Activated CD4-positive, alpha-beta memory T cell treated with anti-CD3 and anti-CD28 coated beads for 36 hours (primary cell): ENCODE measurements at regions not wholly inside any gene's neighbourhood (a gene's known extent, or its start where the extent isn't known, plus 50 kb on each side); places are given as distances from the start of the nearest gene placed in this dataset.

Experiments
- CTCF ChIA-PET: fragments of 350-600 bp; sonication (Branson Sonifier 250); formaldehyde crosslinking; loops from one replicate; lab custom pipeline; 2021; ENCODE audit warnings: antibody characterized with exemption, inconsistent platforms; lab: Charles Lee
- POLR2A ChIA-PET: fragments of 350-600 bp; sonication (Branson Sonifier 250); formaldehyde crosslinking; loops from one replicate; lab custom pipeline; 2021; ENCODE audit warnings: antibody characterized with exemption; lab: Charles Lee
- DNase-seq: peaks from one replicate; pipeline ENCODE4 v3.0.0-alpha.2; 2020
- H3K27ac Mint-ChIP-seq: one replicate; pipeline ENCODE4 v1.8.0; 2021; ENCODE audit warnings: mixed read lengths
- H3K27me3 Mint-ChIP-seq: one replicate; pipeline ENCODE4 v1.8.0; 2021; ENCODE audit warnings: mixed read lengths
- H3K36me3 Mint-ChIP-seq: one replicate; pipeline ENCODE4 v1.8.0; 2021; ENCODE audit warnings: mixed read lengths
- H3K4me1 Mint-ChIP-seq: one replicate; pipeline ENCODE4 v1.8.0; 2021; ENCODE audit warnings: low read depth, mixed read lengths
- H3K4me3 Mint-ChIP-seq: one replicate; pipeline ENCODE4 v1.8.0; 2021; ENCODE audit warnings: mild to moderate bottlenecking, mixed read lengths
- H3K9me3 Mint-ChIP-seq: one replicate; pipeline ENCODE4 v1.8.0; 2021; ENCODE audit warnings: mixed read lengths
- intact Hi-C: fragments of 100-400 bp; cut with micrococcal nuclease; formaldehyde crosslinking; loops from one replicate; pipeline ENCODE4 v1.15.1; 2023

GRCh38 chr4:133596459-133596858, 447.4 kb downstream of the PCDH10 start:
- Mint-ChIP-seq H3K4me3 (no peak overlapping the region), H3K36me3 (no peaks in the 10 kb centered on the region), H3K27me3 (no peaks in the 10 kb centered on the region), H3K9me3 (peaks cover 2% of the 10 kb centered on the region), H3K4me1 (no peaks in the 10 kb centered on the region), H3K27ac (no peak overlapping the region)
- ChIA-PET CTCF (no interaction called here), POLR2A (no interaction called here)
- DNase-seq: no peak
- intact Hi-C loops: no loop called here

GRCh38 chr4:133594390-133595207, 445.5 kb downstream of the PCDH10 start:
- Mint-ChIP-seq H3K27ac (no peak overlapping the region), H3K36me3 (no peaks in the 10 kb centered on the region), H3K27me3 (no peaks in the 10 kb centered on the region), H3K4me1 (no peaks in the 10 kb centered on the region), H3K9me3 (no peaks in the 10 kb centered on the region), H3K4me3 (no peak overlapping the region)
- intact Hi-C loops: no loop called here
- no peak for DNase-seq
- ChIA-PET CTCF (no interaction called here), POLR2A (no interaction called here)

GRCh38 chr4:133593764-133594163, 444.7 kb downstream of the PCDH10 start:
- H3K27me3 Mint-ChIP-seq: no peaks in the 10 kb centered on the region
- ChIA-PET POLR2A (no interaction called here), CTCF (no interaction called here)
- intact Hi-C loops: no loop called here
- no peak overlapping the region for H3K4me3 Mint-ChIP-seq
- no peaks in the 10 kb centered on the region for H3K36me3 Mint-ChIP-seq
- H3K9me3 Mint-ChIP-seq: no peaks in the 10 kb centered on the region
- H3K4me1 Mint-ChIP-seq: no peaks in the 10 kb centered on the region
- no peak for DNase-seq
- H3K27ac Mint-ChIP-seq: no peak overlapping the region

- Mint-ChIP-seq H3K4me3 (no peak overlapping the region), H3K36me3 (no peaks in the 10 kb centered on the region), H3K9me3 (no peaks in the 10 kb centered on the region), H3K27ac (no peak overlapping the region), H3K4me1 (no peaks in the 10 kb centered on the region), H3K27me3 (no peaks in the 10 kb centered on the region)
- no peak for DNase-seq
- ChIA-PET POLR2A (no interaction called here), CTCF (no interaction called here)
- intact Hi-C loops: no loop called here
Observed at GRCh38 chr4:133592591-133592990, 443.5 kb downstream of the PCDH10 start.

- DNase-seq: no peak
- no peak overlapping the region for H3K4me3 Mint-ChIP-seq
- H3K27me3 Mint-ChIP-seq: no peaks in the 10 kb centered on the region
- no peaks in the 10 kb centered on the region for H3K36me3 Mint-ChIP-seq
- ChIA-PET CTCF (no interaction called here), POLR2A (no interaction called here)
- H3K4me1 Mint-ChIP-seq: no peaks in the 10 kb centered on the region
- no peaks in the 10 kb centered on the region for H3K9me3 Mint-ChIP-seq
- intact Hi-C loops: no loop called here
- no peak overlapping the region for H3K27ac Mint-ChIP-seq
Observed at GRCh38 chr4:133592106-133592505, 443.0 kb downstream of the PCDH10 start.

- peaks cover 3% of the 10 kb centered on the region for H3K9me3 Mint-ChIP-seq
- no peaks in the 10 kb centered on the region for H3K4me1 Mint-ChIP-seq
- no peak for DNase-seq
- H3K27me3 Mint-ChIP-seq: no peaks in the 10 kb centered on the region
- POLR2A ChIA-PET: no interaction called here
- CTCF ChIA-PET: no interaction called here
- H3K36me3 Mint-ChIP-seq: no peaks in the 10 kb centered on the region
- intact Hi-C loops: no loop called here
- H3K4me3 Mint-ChIP-seq: no peak overlapping the region
- no peak overlapping the region for H3K27ac Mint-ChIP-seq
Observed at GRCh38 chr4:133588306-133588705, 439.2 kb downstream of the PCDH10 start.

GRCh38 chr4:133585323-133585722, 436.2 kb downstream of the PCDH10 start:
- ChIA-PET CTCF (no interaction called here), POLR2A (no interaction called here)

GRCh38 chr4:133584714-133585113, 435.6 kb downstream of the PCDH10 start:
- Mint-ChIP-seq H3K4me1 (no peaks in the 10 kb centered on the region), H3K27me3 (no peaks in the 10 kb centered on the region), H3K36me3 (no peaks in the 10 kb centered on the region), H3K4me3 (no peak overlapping the region), H3K9me3 (peaks cover 3% of the 10 kb centered on the region), H3K27ac (no peak overlapping the region)
- ChIA-PET CTCF (no interaction called here), POLR2A (no interaction called here)
- DNase-seq: no peak
- intact Hi-C loops: no loop called here

More at GRCh38 chr4:133585323-133585722, 436.2 kb downstream of the PCDH10 start:
- Mint-ChIP-seq H3K4me1 (no peaks in the 10 kb centered on the region), H3K27ac (no peak overlapping the region), H3K36me3 (no peaks in the 10 kb centered on the region), H3K9me3 (peaks cover 3% of the 10 kb centered on the region), H3K27me3 (no peaks in the 10 kb centered on the region), H3K4me3 (no peak overlapping the region)
- DNase-seq: no peak
- intact Hi-C loops: no loop called here

- Mint-ChIP-seq H3K4me1 (no peaks in the 10 kb centered on the region), H3K27ac (no peak overlapping the region), H3K4me3 (no peak overlapping the region), H3K36me3 (no peaks in the 10 kb centered on the region), H3K9me3 (peaks cover 12% of the 10 kb centered on the region), H3K27me3 (no peaks in the 10 kb centered on the region)
- intact Hi-C loops: no loop called here
- no peak for DNase-seq
- POLR2A ChIA-PET: no interaction called here
- CTCF ChIA-PET: no interaction called here
Observed at GRCh38 chr4:133581996-133582619, 433.0 kb downstream of the PCDH10 start.

- no peak overlapping the region for H3K27ac Mint-ChIP-seq
- no peak for DNase-seq
- no peaks in the 10 kb centered on the region for H3K4me1 Mint-ChIP-seq
- CTCF ChIA-PET: no interaction called here
- POLR2A ChIA-PET: no interaction called here
- H3K9me3 Mint-ChIP-seq: peaks cover 9% of the 10 kb centered on the region
- intact Hi-C loops: no loop called here
- no peak overlapping the region for H3K4me3 Mint-ChIP-seq
- H3K27me3 Mint-ChIP-seq: no peaks in the 10 kb centered on the region
- H3K36me3 Mint-ChIP-seq: no peaks in the 10 kb centered on the region
Observed at GRCh38 chr4:133574248-133574647, 425.2 kb downstream of the PCDH10 start.

- DNase-seq: no peak
- CTCF ChIA-PET: no interaction called here
Observed at GRCh38 chr4:133565379-133565778, 416.3 kb downstream of the PCDH10 start.

GRCh38 chr4:133559987-133560386, 410.9 kb downstream of the PCDH10 start:
- Mint-ChIP-seq H3K9me3 (no peaks in the 10 kb centered on the region), H3K4me3 (no peak overlapping the region), H3K27me3 (no peaks in the 10 kb centered on the region), H3K27ac (no peak overlapping the region), H3K4me1 (no peaks in the 10 kb centered on the region), H3K36me3 (no peaks in the 10 kb centered on the region)
- ChIA-PET POLR2A (no interaction called here), CTCF (interaction anchor here (0.5 kb wide), 1 partner anchor 14 kb away, joined by 3 read pairs; no protein-coding TSS in a partner anchor)
- intact Hi-C loops: no loop called here
- no peak for DNase-seq

More at GRCh38 chr4:133565379-133565778, 416.3 kb downstream of the PCDH10 start:
- POLR2A ChIA-PET: no interaction called here
- Mint-ChIP-seq H3K27me3 (no peaks in the 10 kb centered on the region), H3K4me3 (no peak overlapping the region), H3K36me3 (no peaks in the 10 kb centered on the region), H3K27ac (no peak overlapping the region), H3K4me1 (no peaks in the 10 kb centered on the region), H3K9me3 (peaks cover 3% of the 10 kb centered on the region)
- intact Hi-C loops: no loop called here

- Mint-ChIP-seq H3K36me3 (no peaks in the 10 kb centered on the region), H3K27me3 (no peaks in the 10 kb centered on the region), H3K27ac (no peak overlapping the region), H3K4me1 (no peaks in the 10 kb centered on the region), H3K9me3 (no peaks in the 10 kb centered on the region), H3K4me3 (no peak overlapping the region)
- intact Hi-C loops: no loop called here
- ChIA-PET POLR2A (no interaction called here), CTCF (no interaction called here)
- no peak for DNase-seq
Observed at GRCh38 chr4:133555671-133556070, 406.6 kb downstream of the PCDH10 start.
